ENCODE measurements at regions not wholly inside any gene's neighbourhood (a gene's known extent, or its start where the extent isn't known, plus 50 kb on each side); places are given as distances from the start of the nearest gene placed in this dataset.

GRCh38 chr5:136425921-136426320 is 60.6 kb upstream of the TRPC7 start:
- Histone ChIP-seq H3K4me1 (ENCODE audit: control insufficient read depth, insufficient read depth, low read length) (no peaks in the 10 kb centered on the region), H3K4me2 (ENCODE audit: low read depth, low read length) (no peak overlapping the region), H3K9ac (ENCODE audit: low read depth, low read length) (no peak overlapping the region), H3K79me1 (ENCODE audit: low read depth in 1 of 2, low read length in 2 of 2) (no peaks in the 10 kb centered on the region), H3K4me3 (ENCODE audit: insufficient read depth, low read depth, low read length) (no peak overlapping the region), H2BK120ac (ENCODE audit: low read depth, low read length) (no peak overlapping the region), H3K14ac (replicated peaks; ENCODE audit: low read depth, low read length) (no peak overlapping the region), H2AFZ (replicated peaks; ENCODE audit: low read length, poor library complexity) (no peak overlapping the region), H2BK5ac (ENCODE audit: low read depth, low read length, poor library complexity, severe bottlenecking) (no peak overlapping the region), H3K9me1 (ENCODE audit: insufficient read depth, low read length) (no peaks in the 10 kb centered on the region), H3K56ac (ENCODE audit: extremely low read depth, insufficient read depth, low read length) (no peak overlapping the region), H2BK20ac (ENCODE audit: low read depth, low read length) (no peak overlapping the region), H3K27ac (ENCODE audit: insufficient read depth, low read length) (no peak overlapping the region), H3K18ac (ENCODE audit: low read depth, low read length) (no peak overlapping the region), H3K23ac (ENCODE audit: low read depth, low read length) (no peak overlapping the region), H2BK15ac (ENCODE audit: low read depth, low read length) (no peak overlapping the region), H4K20me1 (ENCODE audit: insufficient read depth, low read length) (no peaks in the 10 kb centered on the region), H4K91ac (ENCODE audit: insufficient read depth, low read depth, low read length) (no peak overlapping the region), H3K4ac (ENCODE audit: low read depth, low read length) (no peak overlapping the region), H2AK5ac (ENCODE audit: low read depth, low read length) (no peak overlapping the region), H4K8ac (ENCODE audit: low read depth in 2 of 2, low read length in 2 of 2) (no peak overlapping the region), H4K5ac (ENCODE audit: low read depth, low read length) (no peak overlapping the region), H2AK9ac (replicated peaks; ENCODE audit: low read depth, low read length, poor library complexity) (no peak overlapping the region), H3K27me3 (ENCODE audit: control insufficient read depth, insufficient read depth, low read length) (no peaks in the 10 kb centered on the region), H3K9me3 (ENCODE audit: control insufficient read depth, insufficient read depth, low read length) (no peaks in the 10 kb centered on the region; the same call in 1 of the 2 replicates), H3K36me3 (ENCODE audit: control insufficient read depth, insufficient read depth, low read length) (no peaks in the 10 kb centered on the region)
- no CpG with 5 or more reads among the region's 3 CpGs for WGBS, 2 experiments (ENCODE audit: extremely low coverage in 2 of 2, insufficient read length in 1 of 2)
- intact Hi-C loops (cut with micrococcal nuclease): loop anchor here (1.0 to 10.0 kb wide), 2 partner anchors 177 to 541 kb away; no protein-coding TSS in a partner anchor
- ChIA-PET CTCF (no interaction called here), POLR2A (ENCODE audit: unreplicated experiment) (no interaction called here)
- dilution Hi-C loops (cut with HindIII; ENCODE audit: low sequenced_read_pairs, unreplicated experiment): no loop called here
- ATAC-seq (ENCODE audit: low read depth) (no peak), DNase-seq (no peak)
- TF ChIP-seq CTCF (conservative IDR thresholded peaks at IDR 0.05; ENCODE audit: low read depth, low read length) (no peak), MAFK (IDR thresholded peaks at IDR 0.05; ENCODE audit: low read depth, low read length) (no peak), CHD1 (IDR thresholded peaks at IDR 0.05; ENCODE audit: low read depth, low read length) (no peak), MXI1 (IDR thresholded peaks at IDR 0.05; ENCODE audit: borderline replicate concordance, low read depth, low read length) (no peak), RAD21 (IDR thresholded peaks at IDR 0.05; ENCODE audit: low read length) (no peak), FOS (IDR thresholded peaks at IDR 0.05; ENCODE audit: low read depth, low read length) (no peak), POLR2A (IDR thresholded peaks at IDR 0.05; ENCODE audit: low read depth, low read length) (no peak), MAZ (IDR thresholded peaks at IDR 0.05; ENCODE audit: borderline replicate concordance, low read depth, low read length) (no peak), SMC3 (IDR thresholded peaks at IDR 0.05; ENCODE audit: low read depth, low read length) (no peak), CEBPB (IDR thresholded peaks at IDR 0.05; ENCODE audit: low read depth, low read length) (no peak), BHLHE40 (IDR thresholded peaks at IDR 0.05; ENCODE audit: low read depth, low read length) (no peak), RCOR1 (IDR thresholded peaks at IDR 0.05; ENCODE audit: insufficient replicate concordance, low read length) (no peak), RFX5 (IDR thresholded peaks at IDR 0.05; ENCODE audit: low read depth, low read length) (no peak), NFE2L2 (IDR thresholded peaks at IDR 0.05; ENCODE audit: low read depth, low read length) (no peak)
- TF ChIP-seq, protein P1, sequence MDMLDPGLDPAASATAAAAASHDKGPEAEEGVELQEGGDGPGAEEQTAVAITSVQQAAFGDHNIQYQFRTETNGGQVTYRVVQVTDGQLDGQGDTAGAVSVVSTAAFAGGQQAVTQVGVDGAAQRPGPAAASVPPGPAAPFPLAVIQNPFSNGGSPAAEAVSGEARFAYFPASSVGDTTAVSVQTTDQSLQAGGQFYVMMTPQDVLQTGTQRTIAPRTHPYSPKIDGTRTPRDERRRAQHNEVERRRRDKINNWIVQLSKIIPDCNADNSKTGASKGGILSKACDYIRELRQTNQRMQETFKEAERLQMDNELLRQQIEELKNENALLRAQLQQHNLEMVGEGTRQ (IDR thresholded peaks at IDR 0.05; ENCODE audit: low read depth, low read length): no peak
- TF ChIP-seq, protein P2, sequence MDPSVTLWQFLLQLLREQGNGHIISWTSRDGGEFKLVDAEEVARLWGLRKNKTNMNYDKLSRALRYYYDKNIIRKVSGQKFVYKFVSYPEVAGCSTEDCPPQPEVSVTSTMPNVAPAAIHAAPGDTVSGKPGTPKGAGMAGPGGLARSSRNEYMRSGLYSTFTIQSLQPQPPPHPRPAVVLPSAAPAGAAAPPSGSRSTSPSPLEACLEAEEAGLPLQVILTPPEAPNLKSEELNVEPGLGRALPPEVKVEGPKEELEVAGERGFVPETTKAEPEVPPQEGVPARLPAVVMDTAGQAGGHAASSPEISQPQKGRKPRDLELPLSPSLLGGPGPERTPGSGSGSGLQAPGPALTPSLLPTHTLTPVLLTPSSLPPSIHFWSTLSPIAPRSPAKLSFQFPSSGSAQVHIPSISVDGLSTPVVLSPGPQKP (IDR thresholded peaks at IDR 0.05; ENCODE audit: borderline replicate concordance, low read depth, low read length): no peak
- no TSS peak for BruUV-seq (replicated peaks)
- in situ Hi-C loops (cut with MboI; ENCODE audit: low sequenced_read_pairs): loop anchor here (10.0 kb wide), 1 partner anchor 181 kb away; no protein-coding TSS in a partner anchor

Data from IMR-90 (cell line).